Kidney (tissue), 13 donors: ENCODE measurements at regions not wholly inside any gene's neighbourhood (a gene's known extent, or its start where the extent isn't known, plus 50 kb on each side); places are given as distances from the start of the nearest gene placed in this dataset.
A peak's percentile ranks its signal among the peaks of the same experiment; 100 is the strongest.

Experiments
- DNase-seq, 5 donors: peaks; one replicate each; pipeline ENCODE4 v3.0.0-alpha.2; 2013 to 2020
- FAIRE-seq: peaks from 2 replicates; lab custom pipeline; 2012; peaks lifted over from hg19 to GRCh38; lab: Jason Lieb, UNC
- H3K27ac ChIP-seq, 2 donors: one replicate each; pipeline ENCODE4 v1.7.0; 2013; ENCODE audit warnings: low read depth in 2 of 2, low read length in 2 of 2, inconsistent platforms in 1 of 2
- H3K27me3 ChIP-seq: one replicate; pipeline ENCODE4 v1.7.1; 2013; ENCODE audit warnings: low read length, inconsistent platforms; ENCODE audit not compliant: control insufficient read depth, insufficient read depth
- H3K36me3 ChIP-seq, 3 donors: one replicate each; pipeline versions ENCODE4 v1.7.0 to v1.7.1; 2013; ENCODE audit warnings: low read length in 3 of 3, control low read depth in 1 of 3, inconsistent platforms in 1 of 3; ENCODE audit not compliant: insufficient read depth in 3 of 3, control insufficient read depth in 2 of 3
- H3K4me1 ChIP-seq, 3 donors: one replicate each; pipeline versions ENCODE4 v1.7.0 to v1.7.1; 2013; ENCODE audit warnings: low read length in 3 of 3, inconsistent platforms in 1 of 3, low read depth in 1 of 3; ENCODE audit not compliant: control insufficient read depth in 2 of 3, insufficient read depth in 2 of 3
- H3K4me3 ChIP-seq, 3 donors: one replicate each; pipeline versions ENCODE4 v1.7.0 to v1.8.1; 2013; ENCODE audit warnings: low read length in 3 of 3, control low read depth in 1 of 3, inconsistent platforms in 1 of 3
- H3K9ac ChIP-seq, 3 donors: one replicate each; pipeline versions ENCODE4 v1.7.0 to v1.7.1; 2013; ENCODE audit warnings: low read length in 3 of 3, control low read depth in 1 of 3, inconsistent platforms in 1 of 3
- H3K9me3 ChIP-seq, 3 donors: one replicate each; pipeline versions ENCODE4 v1.7.0 to v1.7.1; 2013; ENCODE audit warnings: low read length in 3 of 3, control low read depth in 1 of 3, inconsistent platforms in 1 of 3; ENCODE audit not compliant: control insufficient read depth in 2 of 3, insufficient read depth in 1 of 3
- intact Hi-C: fragments of 100-400 bp; cut with DNase I; formaldehyde crosslinking; loops from one replicate; pipeline ENCODE4 v1.11.1; 2022
- TF ChIP-seq, protein P1 (sequence below): IDR thresholded peaks from 3 replicates; pipeline ENCODE4 v1.5.1; 2012; ENCODE audit warnings: mild to moderate bottlenecking, moderate library complexity, borderline replicate concordance; ENCODE audit not compliant: insufficient read depth; ENCODE audit errors: extremely low read depth
- donor health status: control.
- donor health status: control.
- donor health status: control.
- donor health status: control.
- donor health status: control.
- donor health status: DM: yes; HTN: yes; CAD: no.
- donor health status: Normal renal cell carcinoma (clear cell type).

DNA sequence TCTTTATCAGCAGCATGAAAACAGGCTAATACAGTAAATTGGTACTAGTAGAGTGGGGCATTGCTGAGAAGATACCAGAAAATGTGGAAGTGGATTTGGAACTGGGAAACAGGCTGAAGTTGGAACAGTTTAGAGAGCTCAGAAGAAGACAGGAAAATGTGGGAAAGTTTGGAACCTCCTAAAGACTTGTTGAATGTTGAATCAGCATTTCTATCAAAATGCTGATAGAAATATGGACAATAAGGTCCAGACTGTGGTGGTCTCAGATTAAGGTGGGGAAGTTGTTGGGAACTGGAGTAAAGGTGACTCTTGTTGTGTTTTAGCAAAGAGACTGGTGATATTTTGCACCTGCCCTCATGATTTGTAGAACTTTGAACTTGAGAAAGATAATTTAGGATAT lies 231.2 kb upstream of the KCND2 start:
- intact Hi-C loops = no loop called here
- H3K4me1 ChIP-seq = no peaks in the 10 kb centered on the region

DNA sequence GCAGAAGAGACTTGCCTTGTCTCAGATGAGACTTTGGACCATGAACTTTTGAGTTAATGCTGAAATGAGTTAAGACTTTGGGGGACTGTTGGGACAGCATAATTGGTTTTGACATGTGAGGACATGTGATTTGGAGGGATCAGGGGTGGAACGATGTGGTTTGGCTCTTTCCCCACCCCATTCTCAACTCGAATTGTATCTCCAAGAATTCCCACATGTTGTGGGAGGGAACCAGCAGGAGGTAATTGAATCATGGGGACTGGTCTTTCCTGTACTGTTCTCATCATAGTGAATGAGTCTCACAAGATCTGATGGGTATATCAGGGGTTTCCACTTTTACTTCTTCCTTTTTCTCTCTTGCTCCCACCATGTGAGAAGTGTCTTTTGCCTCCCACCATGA lies 229.7 kb upstream of the KCND2 start:
- FAIRE-seq (no peak), DNase-seq (no peak)
- TF ChIP-seq, protein P1, sequence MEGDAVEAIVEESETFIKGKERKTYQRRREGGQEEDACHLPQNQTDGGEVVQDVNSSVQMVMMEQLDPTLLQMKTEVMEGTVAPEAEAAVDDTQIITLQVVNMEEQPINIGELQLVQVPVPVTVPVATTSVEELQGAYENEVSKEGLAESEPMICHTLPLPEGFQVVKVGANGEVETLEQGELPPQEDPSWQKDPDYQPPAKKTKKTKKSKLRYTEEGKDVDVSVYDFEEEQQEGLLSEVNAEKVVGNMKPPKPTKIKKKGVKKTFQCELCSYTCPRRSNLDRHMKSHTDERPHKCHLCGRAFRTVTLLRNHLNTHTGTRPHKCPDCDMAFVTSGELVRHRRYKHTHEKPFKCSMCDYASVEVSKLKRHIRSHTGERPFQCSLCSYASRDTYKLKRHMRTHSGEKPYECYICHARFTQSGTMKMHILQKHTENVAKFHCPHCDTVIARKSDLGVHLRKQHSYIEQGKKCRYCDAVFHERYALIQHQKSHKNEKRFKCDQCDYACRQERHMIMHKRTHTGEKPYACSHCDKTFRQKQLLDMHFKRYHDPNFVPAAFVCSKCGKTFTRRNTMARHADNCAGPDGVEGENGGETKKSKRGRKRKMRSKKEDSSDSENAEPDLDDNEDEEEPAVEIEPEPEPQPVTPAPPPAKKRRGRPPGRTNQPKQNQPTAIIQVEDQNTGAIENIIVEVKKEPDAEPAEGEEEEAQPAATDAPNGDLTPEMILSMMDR = no peak
- Histone ChIP-seq H3K4me3 (no peak overlapping the region), H3K27ac (no peak overlapping the region), H3K4me1 (no peaks in the 10 kb centered on the region), H3K9me3 (no peaks in the 10 kb centered on the region), H3K27me3 (no peaks in the 10 kb centered on the region), H3K36me3 (no peaks in the 10 kb centered on the region), H3K9ac (no peak overlapping the region)
- intact Hi-C loops = no loop called here

More for the DNA sequence above, 231.2 kb upstream of the KCND2 start:
- TF ChIP-seq, protein P1 = no peak
- Histone ChIP-seq H3K36me3 (no peaks in the 10 kb centered on the region), H3K27me3 (no peaks in the 10 kb centered on the region), H3K9ac (no peak overlapping the region), H3K4me3 (no peak overlapping the region), H3K9me3 (no peaks in the 10 kb centered on the region), H3K27ac (no peak overlapping the region)
- DNase-seq = no peak
- FAIRE-seq = no peak

DNA sequence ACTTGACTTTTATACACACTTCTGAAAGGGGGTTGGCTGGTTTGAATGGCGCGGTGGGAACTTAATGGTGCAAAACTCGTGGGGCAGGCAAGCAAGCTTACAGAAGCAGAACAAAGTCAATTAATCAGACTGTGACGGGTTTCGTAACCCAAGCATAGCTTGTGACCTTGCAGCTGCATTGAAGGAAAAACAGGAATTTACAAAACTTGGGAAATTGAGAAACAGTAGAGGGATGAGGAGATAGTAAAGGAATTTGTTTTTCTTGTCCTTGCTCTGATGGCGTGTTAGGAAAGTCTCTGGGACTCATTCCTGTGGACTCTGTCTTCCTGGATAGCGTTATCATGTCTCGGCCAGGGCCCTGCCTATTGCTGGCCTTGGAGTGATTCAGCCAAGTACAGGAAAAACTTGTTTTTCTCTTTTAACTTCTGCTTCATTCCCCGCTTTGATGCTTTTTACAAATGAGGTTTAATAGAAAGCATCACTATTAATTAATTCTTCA lies 220.0 kb upstream of the KCND2 start:
- TF ChIP-seq, protein P1 = no peak
- intact Hi-C loops = no loop called here
- Histone ChIP-seq H3K27ac (peak overlapping the region in 1 of 2 donors; percentile 29), H3K9ac (no peak overlapping the region), H3K27me3 (no peaks in the 10 kb centered on the region), H3K9me3 (no peaks in the 10 kb centered on the region), H3K4me1 (peaks cover 0 to 2% (median 0%) of the 10 kb centered on the region in 3 donors), H3K4me3 (no peak overlapping the region), H3K36me3 (no peaks in the 10 kb centered on the region)
- FAIRE-seq (no peak), DNase-seq (peak; percentile 75 to 96 (median 87))
